ENCODE measurements at regions not wholly inside any gene's neighbourhood (a gene's known extent, or its start where the extent isn't known, plus 50 kb on each side); places are given as distances from the start of the nearest gene placed in this dataset.

- no peak for DNase-seq (ENCODE audit: low spot score)
Measured at GRCh38 chr14:65320661-65321308, 91.7 kb upstream of the FUT8 start.

GRCh38 chr14:65321370-65321875 is 91.1 kb upstream of the FUT8 start:
- DNase-seq (ENCODE audit: low spot score): no peak

GRCh38 chr14:65329481-65329880 is 83.0 kb upstream of the FUT8 start:
- DNase-seq (ENCODE audit: low spot score): no peak

GRCh38 chr14:65329911-65330310 is 82.6 kb upstream of the FUT8 start:
- DNase-seq (ENCODE audit: low spot score): no peak

- no peak for DNase-seq (ENCODE audit: low spot score)
Measured at GRCh38 chr14:65330416-65330815, 82.1 kb upstream of the FUT8 start.

GRCh38 chr14:65331652-65332051 is 80.9 kb upstream of the FUT8 start:
- DNase-seq (ENCODE audit: low spot score): no peak

GRCh38 chr14:65332141-65332871 is 80.2 kb upstream of the FUT8 start:
- DNase-seq (ENCODE audit: low spot score): no peak

GRCh38 chr14:65333943-65334687 is 78.4 kb upstream of the FUT8 start:
- DNase-seq (ENCODE audit: low spot score): peak; percentile 78

- DNase-seq (ENCODE audit: low spot score): no peak
Measured at GRCh38 chr14:65334765-65335410, 77.6 kb upstream of the FUT8 start.

GRCh38 chr14:65335411-65335947 is 77.1 kb upstream of the FUT8 start:
- no peak for DNase-seq (ENCODE audit: low spot score)

GRCh38 chr14:65336191-65336591 is 76.3 kb upstream of the FUT8 start:
- DNase-seq (ENCODE audit: low spot score): peak; percentile 67

GRCh38 chr14:65339866-65340265 is 72.7 kb upstream of the FUT8 start:
- no peak for DNase-seq (ENCODE audit: low spot score)

GRCh38 chr14:65344011-65344410 is 68.5 kb upstream of the FUT8 start:
- no peak for DNase-seq (ENCODE audit: low spot score)

- DNase-seq (ENCODE audit: low spot score): no peak
Measured at GRCh38 chr14:65345266-65345665, 67.3 kb upstream of the FUT8 start.

GRCh38 chr14:65346474-65346873 is 66.1 kb upstream of the FUT8 start:
- DNase-seq (ENCODE audit: low spot score): no peak

- peak; percentile 34 for DNase-seq (ENCODE audit: low spot score)
Measured at GRCh38 chr14:65346895-65347294, 65.6 kb upstream of the FUT8 start.

- no peak for DNase-seq (ENCODE audit: low spot score)
Measured at GRCh38 chr14:65348137-65348536, 64.4 kb upstream of the FUT8 start.

GRCh38 chr14:65349100-65349499 is 63.4 kb upstream of the FUT8 start:
- no peak for DNase-seq (ENCODE audit: low spot score)

GRCh38 chr14:65351493-65352194 is 60.9 kb upstream of the FUT8 start:
- DNase-seq (ENCODE audit: low spot score): no peak

- no peak for DNase-seq (ENCODE audit: low spot score)
Measured at GRCh38 chr14:65352964-65353530, 59.5 kb upstream of the FUT8 start.

- no peak for DNase-seq (ENCODE audit: low spot score)
Measured at GRCh38 chr14:65354131-65354530, 58.4 kb upstream of the FUT8 start.
